ENCODE measurements at regions not wholly inside any gene's neighbourhood (a gene's known extent, or its start where the extent isn't known, plus 50 kb on each side); places are given as distances from the start of the nearest gene placed in this dataset.

- no peaks in the 10 kb centered on the region for H3K79me1 ChIP-seq (ENCODE audit: insufficient read depth, low read depth, low read length, poor library complexity, severe bottlenecking)
Measured at GRCh38 chrX:51281758-51282318, 50.8 kb upstream of the NUDT10 start.

More at GRCh38 chrX:51281758-51282318, 50.8 kb upstream of the NUDT10 start:
- H4K20me1 ChIP-seq (ENCODE audit: control insufficient read depth, insufficient read depth, insufficient read length) = no peaks in the 10 kb centered on the region
- H3K27ac ChIP-seq (ENCODE audit: insufficient read length, low read depth, low read length) = no peak overlapping the region
- H3K79me2 ChIP-seq (ENCODE audit: insufficient read depth, low read length) = no peaks in the 10 kb centered on the region
- H3K9me3 ChIP-seq (ENCODE audit: control insufficient read depth, low read depth, low read length) = peaks cover 20% of the 10 kb centered on the region
- H3K18ac ChIP-seq (ENCODE audit: insufficient read length, low read depth, low read length) = no peak overlapping the region
- no peak overlapping the region for H3K23ac ChIP-seq (ENCODE audit: insufficient read length, low read depth, low read length)
- TF ChIP-seq CTCF (conservative IDR thresholded peaks at IDR 0.05) = no peak
- H2BK12ac ChIP-seq (ENCODE audit: insufficient read length, low read depth, low read length) = no peak overlapping the region
- peaks cover 55 to 58% of the 10 kb centered on the region in 2 experiments for H3K9me3 Mint-ChIP-seq
- H2BK20ac ChIP-seq (ENCODE audit: low read depth, low read length, poor library complexity, severe bottlenecking) = no peak overlapping the region
- H2BK15ac ChIP-seq (ENCODE audit: low read depth, low read length) = no peak overlapping the region
- H4K5ac ChIP-seq (ENCODE audit: insufficient read length, low read depth, low read length) = no peak overlapping the region
- no peak overlapping the region for H3K56ac ChIP-seq (ENCODE audit: insufficient read length, low read depth, low read length)
- no peaks in the 10 kb centered on the region for H3K4me1 Mint-ChIP-seq
- H3K23me2 ChIP-seq (ENCODE audit: insufficient read length, low read depth, low read length, poor library complexity, severe bottlenecking) = no peaks in the 10 kb centered on the region
- no peak overlapping the region for H2BK5ac ChIP-seq (ENCODE audit: insufficient read length, low read length)
- H3K9ac ChIP-seq (ENCODE audit: extremely low read depth, insufficient read length, low read length) = no peak overlapping the region
- H4K8ac ChIP-seq (replicated peaks; ENCODE audit: insufficient read length, low read depth, low read length) = no peak overlapping the region
- no peak overlapping the region for H3K4me2 ChIP-seq (ENCODE audit: insufficient read depth, insufficient read length, low read length)
- no peak overlapping the region for H3K14ac ChIP-seq (ENCODE audit: insufficient read depth, low read length)
- H3K4me1 ChIP-seq (ENCODE audit: insufficient read depth, low read length) = no peaks in the 10 kb centered on the region
- no peak overlapping the region for H3K4ac ChIP-seq (ENCODE audit: low read depth, low read length)
- no peak overlapping the region for H3T11ph ChIP-seq (ENCODE audit: low read length)
- no peak overlapping the region for H3K27ac Mint-ChIP-seq
- peaks cover 0 to 5% (median 4%) of the 10 kb centered on the region in 3 experiments; a peak in 4 of 7 replicates for H3K36me3 Mint-ChIP-seq (ENCODE audit: insufficient read depth in 1 of 3, low read depth in 3 of 3)
- no CpG with 5 or more reads among the region's 6 CpGs for WGBS (ENCODE audit: extremely low coverage, insufficient read length, low lambda C conversion rate)
- no peak overlapping the region for H2AK5ac ChIP-seq (ENCODE audit: insufficient read length, low read length)
- H2AFZ ChIP-seq (ENCODE audit: low read length) = no peak overlapping the region
- H4K91ac ChIP-seq (ENCODE audit: insufficient read length, low read depth, low read length) = no peak overlapping the region
- H2BK120ac ChIP-seq (ENCODE audit: low read depth, low read length, poor library complexity, severe bottlenecking) = no peak overlapping the region
- H3K27me3 Mint-ChIP-seq (ENCODE audit: low read depth) = peaks cover 3% of the 10 kb centered on the region; the same call in 1 of the 2 replicates
- no peaks in the 10 kb centered on the region for H3K27me3 ChIP-seq (ENCODE audit: insufficient read depth, low read length)
- no peak for DNase-seq
- no peak overlapping the region for H3K4me3 Mint-ChIP-seq
